ENCODE measurements at regions not wholly inside any gene's neighbourhood (a gene's known extent, or its start where the extent isn't known, plus 50 kb on each side); places are given as distances from the start of the nearest gene placed in this dataset.

DNA sequence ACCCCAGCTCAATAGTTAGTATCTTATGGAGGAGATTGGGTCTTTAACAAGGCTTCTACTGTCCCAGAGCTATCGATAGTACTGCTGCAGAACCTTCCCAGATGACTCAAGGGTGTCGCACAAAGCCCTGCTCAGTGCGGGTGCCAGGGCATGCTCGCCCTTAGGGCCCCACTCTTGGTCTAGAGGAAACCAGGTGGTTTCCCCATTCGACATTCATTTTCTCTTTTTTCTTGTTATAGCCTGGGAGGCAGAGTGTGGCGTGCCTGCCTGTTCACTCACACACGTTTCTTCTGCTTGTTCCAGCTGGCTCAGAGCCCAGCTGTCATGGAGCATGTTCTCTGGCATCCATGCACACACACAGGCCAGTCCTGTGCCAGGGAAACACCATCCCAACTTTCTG is 144.5 kb downstream of the SMIM20 start (continued):
- TF ChIP-seq E2F6 (IDR thresholded peaks at IDR 0.05) (no peak), MAX (IDR thresholded peaks at IDR 0.05) (no peak), KDM1A (IDR thresholded peaks at IDR 0.05; ENCODE audit: borderline replicate concordance, low read length) (no peak)

All from H1 (cell line).